PFSK-1 (cell line): ENCODE measurements at regions not wholly inside any gene's neighbourhood (a gene's known extent, or its start where the extent isn't known, plus 50 kb on each side); places are given as distances from the start of the nearest gene placed in this dataset.

ENCODE experiments used
- FOXP2 ChIP-seq: optimal IDR thresholded peaks from 2 replicates; pipeline ENCODE3; 2011; ENCODE audit warnings: borderline replicate concordance, control low read depth, inconsistent platforms; ENCODE audit not compliant: insufficient read depth; ENCODE audit errors: extremely low read length, extremely low read depth
- POLR2AphosphoS5 ChIP-seq: IDR thresholded peaks from 2 replicates; pipeline ENCODE4 v1.6.1; 2012; ENCODE audit warnings: low read depth, mild to moderate bottlenecking, control low read depth, low read length, moderate library complexity
- REST ChIP-seq, 2 experiments: IDR thresholded peaks; 2 replicates each; pipeline versions ENCODE4 v1.6.1 to v1.8.0; 2011 to 2012; ENCODE audit warnings: low read depth in 2 of 2, low read length in 2 of 2, control low read depth in 1 of 2, inconsistent platforms in 1 of 2, mild to moderate bottlenecking in 1 of 2, moderate library complexity in 1 of 2; ENCODE audit not compliant: insufficient read depth in 1 of 2
- SIN3A ChIP-seq: IDR thresholded peaks from 2 replicates; pipeline ENCODE4 v1.6.1; 2012; ENCODE audit warnings: mild to moderate bottlenecking, low read length, moderate library complexity, borderline replicate concordance; ENCODE audit not compliant: insufficient read depth
- TAF1 ChIP-seq: IDR thresholded peaks from 2 replicates; pipeline ENCODE4 v1.6.1; 2012; ENCODE audit warnings: low read length, control low read depth, borderline replicate concordance; ENCODE audit not compliant: insufficient read depth

GRCh38 chr17:13727441-13728171 is 125.9 kb upstream of the HS3ST3A1 start:
- no peak for TF ChIP-seq POLR2AphosphoS5

GRCh38 chr17:13728781-13729180 is 127.1 kb upstream of the HS3ST3A1 start:
- TF ChIP-seq POLR2AphosphoS5, result no peak
- no peak for TF ChIP-seq TAF1
- no peak for TF ChIP-seq SIN3A
- no peak for TF ChIP-seq FOXP2
- TF ChIP-seq REST (IDR thresholded peaks at IDR 0.05; ENCODE audit: insufficient read depth in 1 of 2, low read depth in 2 of 2, low read length in 2 of 2), result no peak

GRCh38 chr17:13729466-13730134 is 127.9 kb upstream of the HS3ST3A1 start:
- TF ChIP-seq TAF1 (no peak), FOXP2 (no peak), SIN3A (no peak), POLR2AphosphoS5 (no peak), REST (IDR thresholded peaks at IDR 0.05; ENCODE audit: insufficient read depth in 1 of 2, low read depth in 2 of 2, low read length in 2 of 2) (no peak)

GRCh38 chr17:13734880-13735279 is 133.2 kb upstream of the HS3ST3A1 start:
- TF ChIP-seq FOXP2, result no peak

- no peak for TF ChIP-seq SIN3A
- no peak for TF ChIP-seq REST (IDR thresholded peaks at IDR 0.05; ENCODE audit: insufficient read depth in 1 of 2, low read depth in 2 of 2, low read length in 2 of 2)
- no peak for TF ChIP-seq FOXP2
- no peak for TF ChIP-seq POLR2AphosphoS5
- no peak for TF ChIP-seq TAF1
Observed at GRCh38 chr17:13735444-13735843, 133.7 kb upstream of the HS3ST3A1 start.

- TF ChIP-seq FOXP2, result no peak
- no peak for TF ChIP-seq REST (IDR thresholded peaks at IDR 0.05; ENCODE audit: insufficient read depth in 1 of 2, low read depth in 2 of 2, low read length in 2 of 2)
- no peak for TF ChIP-seq TAF1
- TF ChIP-seq SIN3A, result no peak
- TF ChIP-seq POLR2AphosphoS5, result no peak
Observed at GRCh38 chr17:13735861-13736260, 134.1 kb upstream of the HS3ST3A1 start.
